HG03442 (cell line): ENCODE measurements at regions not wholly inside any gene's neighbourhood (a gene's known extent, or its start where the extent isn't known, plus 50 kb on each side); places are given as distances from the start of the nearest gene placed in this dataset.

Source experiments
- ATAC-seq: cut with Tn5 transposase; IDR thresholded peaks from one replicate; pipeline ENCODE4 v1.9.1; 2021; ENCODE audit warnings: mild to moderate bottlenecking, moderate library complexity; ENCODE audit not compliant: unreplicated experiment

DNA sequence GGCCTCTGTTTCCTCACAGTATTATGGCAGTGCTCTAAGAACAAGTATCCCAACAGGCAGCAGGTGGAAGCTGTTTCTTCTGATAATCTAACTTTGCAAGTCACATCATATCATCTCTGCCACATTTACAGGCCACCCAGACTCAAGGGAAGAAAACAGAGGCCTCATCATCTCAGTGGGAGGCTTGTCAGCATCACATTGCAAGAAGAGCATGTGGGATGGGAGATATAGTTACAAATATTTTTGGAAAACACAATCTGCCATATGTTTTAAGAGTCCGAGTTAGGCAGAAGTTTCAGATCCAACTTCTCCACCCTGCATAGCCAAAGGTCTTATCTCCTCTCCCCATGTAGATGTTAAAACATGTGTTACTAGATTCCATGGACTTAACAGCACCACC is 130.4 kb upstream of the PDE1C start:
- ATAC-seq = no peak

DNA sequence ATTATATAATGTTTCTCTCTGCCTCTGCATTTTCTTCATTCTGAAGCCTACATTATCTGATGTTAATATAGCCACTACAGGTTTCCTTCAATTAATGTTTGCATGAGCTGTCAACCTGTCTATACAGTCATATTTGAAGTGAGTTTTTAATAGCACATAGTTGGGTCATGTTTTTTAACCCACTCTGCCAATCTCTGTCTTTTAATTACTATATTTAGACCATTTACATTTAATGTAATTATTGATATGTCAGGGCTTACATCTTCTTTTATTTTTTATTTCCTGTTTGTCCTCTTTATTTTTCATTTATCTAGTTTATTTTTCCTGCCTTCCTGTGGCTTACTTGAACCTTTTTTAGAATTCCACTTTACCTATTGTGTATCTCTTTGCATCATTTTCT is 124.3 kb upstream of the PDE1C start:
- ATAC-seq = no peak

DNA sequence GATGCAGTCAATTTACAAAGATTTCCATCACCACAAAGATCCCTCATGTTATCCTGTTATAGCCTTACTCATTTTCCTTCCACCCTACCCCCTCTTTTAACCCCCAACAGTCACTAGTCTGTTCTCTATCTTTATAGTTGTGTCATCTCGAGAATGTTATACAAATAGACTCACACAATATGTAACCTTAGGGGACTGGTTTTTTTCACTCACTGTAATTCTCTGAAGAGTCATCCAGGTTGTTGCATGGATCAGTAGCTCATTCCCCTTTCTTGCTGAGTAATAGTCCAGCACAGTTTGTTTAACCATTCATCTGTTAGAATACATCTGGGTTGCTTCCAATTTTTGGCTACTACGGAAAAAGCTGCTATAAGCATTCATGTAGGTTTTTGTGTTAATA is 121.1 kb upstream of the PDE1C start:
- ATAC-seq = no peak

DNA sequence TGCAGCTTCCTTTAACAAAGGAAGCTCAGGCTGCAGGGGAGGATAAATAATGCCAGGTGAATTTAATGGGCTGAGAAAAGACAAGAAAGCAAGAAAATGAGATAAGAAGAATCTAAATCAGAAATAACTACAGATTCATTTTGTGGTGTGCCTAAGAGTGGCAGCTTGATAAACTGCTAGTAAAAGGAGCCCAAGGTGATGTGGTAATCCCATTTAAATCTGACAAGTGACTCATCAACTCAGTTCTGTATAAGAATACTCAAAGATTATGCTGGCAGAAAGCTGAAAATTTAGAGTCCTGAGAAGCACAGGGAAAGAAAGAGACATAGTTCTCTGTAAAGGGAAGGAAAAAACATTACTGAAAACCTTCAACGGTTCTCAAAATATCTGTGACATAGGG is 109.4 kb upstream of the PDE1C start:
- no peak for ATAC-seq

DNA sequence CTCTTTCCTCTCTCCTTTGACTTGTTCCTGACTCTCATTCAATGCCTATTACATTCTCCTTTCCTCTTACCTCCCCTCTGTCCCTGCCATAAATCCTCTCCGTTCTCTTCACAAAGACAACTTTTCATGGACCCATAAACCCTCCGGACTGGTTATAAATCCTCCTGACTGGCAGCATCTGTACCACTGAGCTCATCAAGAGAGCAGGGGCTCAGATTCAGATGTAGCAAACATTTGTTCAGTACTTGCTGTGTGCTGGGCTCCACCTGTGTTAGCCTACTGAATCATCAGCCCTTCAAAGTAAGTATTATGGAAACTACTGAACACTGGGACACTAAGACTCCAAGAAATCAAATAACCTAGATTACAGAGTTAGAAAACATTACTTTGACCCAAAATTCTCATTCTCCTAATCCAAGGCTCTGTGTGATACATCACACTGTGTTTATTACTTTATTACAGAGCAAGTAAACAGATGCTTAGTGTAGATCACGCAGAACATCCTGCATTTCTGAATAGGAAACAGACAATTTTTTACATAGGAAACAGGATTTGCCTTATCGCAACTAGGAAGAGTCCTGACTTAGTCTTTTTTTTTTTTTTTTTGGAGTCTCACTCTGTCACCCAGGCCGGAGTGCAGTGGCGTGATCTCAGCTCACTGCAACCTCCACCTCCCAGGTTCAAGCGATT is 108.6 kb upstream of the PDE1C start:
- ATAC-seq = no peak

DNA sequence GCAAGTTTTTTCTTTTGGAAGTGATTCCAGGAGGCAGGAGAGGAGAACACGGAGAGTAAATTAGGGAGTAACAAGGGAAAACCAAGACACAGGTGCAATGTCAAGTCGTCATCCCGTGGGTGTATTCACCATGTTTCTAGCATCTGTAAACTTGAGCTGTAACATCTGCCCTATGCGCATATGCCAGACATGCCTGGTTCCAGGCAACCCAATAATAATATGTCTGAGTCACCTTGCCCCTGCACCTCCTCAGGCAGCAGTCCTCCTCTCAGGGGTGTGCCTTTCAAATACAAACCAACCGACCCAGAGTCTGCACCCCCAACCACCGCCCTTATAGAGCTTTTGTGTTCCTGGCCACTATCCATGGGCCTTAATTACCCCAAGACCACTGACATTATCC is 107.0 kb upstream of the PDE1C start:
- no peak for ATAC-seq

DNA sequence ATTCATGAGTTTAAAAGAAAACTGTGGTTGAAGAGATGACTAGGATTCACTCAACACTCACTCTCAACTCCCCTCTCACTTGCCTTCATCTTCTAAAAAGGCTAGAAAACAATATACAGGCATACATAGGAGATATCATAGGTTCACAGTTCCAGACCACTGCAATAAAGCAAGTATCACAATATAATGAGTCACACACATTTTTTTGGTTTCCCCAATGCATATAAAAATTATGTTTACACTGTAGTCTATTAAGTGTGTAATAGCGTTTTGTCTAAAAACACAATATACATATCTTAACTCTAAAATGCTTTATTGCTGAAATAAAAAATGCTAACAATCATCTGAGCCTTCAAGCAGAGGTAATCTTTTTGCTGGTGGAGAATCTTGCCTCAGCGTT is 104.9 kb upstream of the PDE1C start:
- no peak for ATAC-seq

DNA sequence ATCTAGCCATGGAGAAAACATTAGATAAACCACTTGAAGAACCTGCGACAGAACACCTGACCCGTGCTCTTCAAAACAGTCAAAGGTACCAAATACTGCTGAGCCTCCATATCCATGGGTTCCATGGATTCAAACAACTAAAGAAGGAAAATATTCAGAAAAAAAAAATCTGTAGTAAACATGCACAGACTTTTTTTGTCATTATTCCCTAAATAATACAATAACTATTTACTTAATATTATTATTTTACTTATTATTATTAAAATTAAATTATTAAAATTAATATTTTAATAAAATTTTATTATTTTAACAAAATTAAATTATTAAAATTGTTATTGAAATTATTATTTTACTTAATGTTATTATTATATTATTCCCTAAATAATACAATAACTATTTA is 101.0 kb upstream of the PDE1C start:
- no peak for ATAC-seq

DNA sequence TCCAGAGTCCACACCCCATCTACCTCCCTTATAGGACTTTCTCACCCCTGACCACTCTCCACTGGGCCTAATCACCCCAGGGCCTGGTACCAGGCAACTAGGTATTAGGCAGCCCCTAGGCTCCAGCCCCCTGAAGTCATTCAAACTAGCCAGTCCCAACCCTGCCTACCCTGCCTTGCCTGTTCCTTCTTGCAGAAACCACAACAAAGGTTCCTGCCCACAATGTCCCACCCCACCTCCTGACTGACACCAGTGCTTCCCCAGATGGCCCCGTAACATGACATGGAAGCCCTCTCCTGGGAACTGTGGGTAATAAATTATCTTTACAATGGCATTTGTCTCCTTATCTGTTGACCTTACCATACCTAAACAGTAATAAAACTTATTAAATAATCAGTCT is 100.6 kb upstream of the PDE1C start:
- ATAC-seq = no peak

DNA sequence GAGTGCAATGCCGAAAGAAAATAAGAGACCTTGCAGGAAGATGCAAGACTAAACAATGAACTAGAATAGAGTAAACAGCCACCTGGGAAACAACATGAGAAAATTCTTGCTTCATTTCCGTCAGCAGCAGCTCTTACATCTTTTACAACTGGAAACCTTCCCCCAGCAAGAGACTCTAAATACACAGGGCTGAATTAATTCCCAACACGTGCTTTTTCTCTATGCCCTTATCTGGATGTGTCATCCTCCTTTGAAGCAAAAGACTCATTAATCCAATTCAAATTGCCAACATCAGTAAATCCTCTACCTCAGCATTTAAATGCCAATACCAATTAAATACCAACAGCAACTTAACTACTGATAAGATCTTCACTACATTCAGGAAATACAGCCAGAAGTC is 99.0 kb upstream of the PDE1C start:
- ATAC-seq = no peak

DNA sequence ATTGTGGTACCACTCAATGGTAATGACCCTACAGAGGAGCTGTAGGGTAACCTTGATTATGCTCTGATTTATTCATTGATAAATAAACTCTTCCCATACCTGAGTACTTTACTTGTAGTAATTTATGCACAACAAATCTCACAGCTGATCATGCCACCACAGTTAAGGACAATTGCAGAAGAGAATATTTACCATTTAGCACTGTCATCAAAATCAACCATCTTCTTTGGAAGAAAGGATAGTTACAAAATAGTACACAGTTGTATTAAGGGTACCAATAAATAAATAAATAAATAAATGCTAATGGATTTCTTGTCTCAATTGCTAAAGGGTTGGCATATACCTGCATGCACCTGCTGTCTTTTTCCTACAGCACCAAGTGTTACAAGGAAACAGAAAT is 97.6 kb upstream of the PDE1C start:
- ATAC-seq = no peak

DNA sequence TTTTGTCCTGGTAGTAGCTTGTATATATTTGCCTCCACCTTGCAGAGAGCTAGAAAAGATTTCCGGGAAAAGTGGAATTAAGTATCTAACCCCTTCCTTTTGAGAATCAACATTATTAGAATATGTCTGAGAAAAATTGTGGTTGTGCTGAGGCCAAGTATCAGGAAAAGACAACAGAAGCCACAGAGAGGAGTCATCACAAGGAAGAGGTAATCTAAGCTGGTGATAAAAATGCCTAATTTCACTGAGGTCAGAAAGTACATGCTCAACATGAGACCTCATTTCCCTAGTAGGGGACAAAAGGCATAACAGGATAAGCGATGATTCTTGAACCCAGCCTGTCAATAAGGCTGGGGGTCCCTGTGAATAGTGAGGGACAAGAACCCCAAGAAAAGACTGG is 97.0 kb upstream of the PDE1C start:
- no peak for ATAC-seq

DNA sequence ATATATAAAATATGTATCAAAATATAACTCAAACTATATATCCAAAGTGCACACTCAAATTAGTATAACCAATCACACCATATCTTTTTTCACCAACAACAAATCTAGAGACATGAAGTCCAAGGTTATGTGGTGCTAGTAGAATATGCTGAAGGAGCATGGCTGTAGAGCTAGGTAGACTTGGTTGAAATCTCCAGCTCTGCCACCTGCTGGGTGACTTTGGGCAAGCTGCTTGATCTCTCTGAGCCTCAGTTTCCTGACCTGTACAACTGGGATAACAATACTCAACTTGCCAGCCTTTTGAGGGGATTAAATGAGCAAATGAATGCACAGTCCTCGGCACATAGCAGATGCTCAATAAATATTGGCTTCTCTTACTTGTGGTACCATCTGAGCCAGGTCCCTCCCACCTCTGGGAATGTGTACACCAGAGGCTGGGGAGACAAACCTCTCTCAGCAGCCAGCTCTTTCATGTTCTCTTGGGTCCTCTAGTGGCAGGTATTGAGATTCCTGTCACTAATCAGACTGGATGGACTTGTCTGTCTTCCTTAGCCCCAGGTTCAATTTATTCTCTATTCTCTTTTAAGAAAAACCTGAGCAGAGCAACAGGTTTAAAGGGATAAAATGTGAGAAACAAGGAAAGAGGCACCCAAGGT is 94.3 kb upstream of the PDE1C start:
- no peak for ATAC-seq

DNA sequence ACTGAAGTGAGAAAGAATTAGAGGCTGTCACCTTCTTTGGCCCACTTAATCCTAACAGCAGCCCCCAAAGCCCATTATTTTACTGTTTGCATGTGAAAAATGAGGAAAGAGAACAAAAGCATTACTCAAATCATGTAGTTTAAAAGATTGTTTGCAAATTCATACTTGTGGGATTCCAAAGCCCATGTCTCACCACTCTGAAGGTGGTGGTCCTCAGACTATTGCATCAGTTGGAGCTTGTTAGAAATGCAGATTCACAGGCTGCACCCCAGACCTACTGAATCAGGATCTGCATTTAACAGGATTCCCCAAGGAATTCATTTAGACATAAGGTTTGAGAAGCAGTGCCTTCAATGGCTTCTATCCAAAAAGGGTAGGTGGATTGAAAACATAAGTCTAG is 93.7 kb upstream of the PDE1C start:
- ATAC-seq = no peak

DNA sequence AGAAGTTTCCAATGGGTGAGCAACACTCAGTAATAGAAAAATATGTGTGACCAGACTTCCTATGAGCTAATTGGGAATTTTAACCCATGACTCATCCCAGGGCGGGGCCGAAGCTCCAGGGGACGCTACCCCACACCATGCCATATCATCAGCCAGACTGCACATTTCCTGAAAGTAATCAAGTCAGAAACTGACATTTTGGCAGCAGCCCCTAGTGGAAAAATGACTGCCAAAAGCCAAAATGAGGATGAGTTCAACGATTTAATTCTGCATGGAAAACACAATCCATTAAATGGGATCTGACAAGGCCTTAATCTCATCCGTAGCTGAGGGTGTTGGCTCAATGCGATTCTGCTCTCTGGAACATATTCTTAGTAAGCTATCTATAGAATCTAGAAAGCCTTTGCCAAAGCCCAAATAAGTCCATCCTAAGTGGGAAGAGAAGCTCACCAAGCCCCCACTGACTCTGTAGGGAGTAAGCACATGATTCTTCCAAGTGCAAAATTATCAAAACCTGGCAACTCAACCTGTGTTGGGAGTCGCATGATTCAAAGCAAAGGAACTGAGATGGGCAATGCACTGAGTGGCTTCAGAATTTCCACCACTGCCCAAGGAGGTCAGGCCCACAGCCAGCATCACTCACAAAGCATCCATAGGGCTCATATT is 93.1 kb upstream of the PDE1C start:
- ATAC-seq = no peak

DNA sequence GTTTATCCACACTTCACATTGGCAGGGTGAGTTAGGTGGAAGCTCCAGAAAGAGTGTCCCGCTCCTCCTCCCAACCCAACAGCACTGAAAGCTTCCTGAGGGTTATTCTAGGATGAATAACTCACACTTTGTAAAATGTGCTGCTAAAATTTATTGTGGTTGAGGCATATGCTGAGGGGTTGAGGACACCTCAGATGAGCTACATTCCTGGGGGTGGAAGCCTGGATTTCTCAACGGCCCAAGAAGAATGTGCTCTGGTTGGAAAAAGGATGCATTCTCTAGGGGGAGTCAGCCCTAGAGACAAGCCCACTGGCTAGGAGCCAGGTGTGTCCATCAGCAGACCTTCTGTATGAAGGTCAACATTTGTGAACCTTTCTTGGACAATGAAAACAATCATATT is 91.5 kb upstream of the PDE1C start:
- no peak for ATAC-seq

DNA sequence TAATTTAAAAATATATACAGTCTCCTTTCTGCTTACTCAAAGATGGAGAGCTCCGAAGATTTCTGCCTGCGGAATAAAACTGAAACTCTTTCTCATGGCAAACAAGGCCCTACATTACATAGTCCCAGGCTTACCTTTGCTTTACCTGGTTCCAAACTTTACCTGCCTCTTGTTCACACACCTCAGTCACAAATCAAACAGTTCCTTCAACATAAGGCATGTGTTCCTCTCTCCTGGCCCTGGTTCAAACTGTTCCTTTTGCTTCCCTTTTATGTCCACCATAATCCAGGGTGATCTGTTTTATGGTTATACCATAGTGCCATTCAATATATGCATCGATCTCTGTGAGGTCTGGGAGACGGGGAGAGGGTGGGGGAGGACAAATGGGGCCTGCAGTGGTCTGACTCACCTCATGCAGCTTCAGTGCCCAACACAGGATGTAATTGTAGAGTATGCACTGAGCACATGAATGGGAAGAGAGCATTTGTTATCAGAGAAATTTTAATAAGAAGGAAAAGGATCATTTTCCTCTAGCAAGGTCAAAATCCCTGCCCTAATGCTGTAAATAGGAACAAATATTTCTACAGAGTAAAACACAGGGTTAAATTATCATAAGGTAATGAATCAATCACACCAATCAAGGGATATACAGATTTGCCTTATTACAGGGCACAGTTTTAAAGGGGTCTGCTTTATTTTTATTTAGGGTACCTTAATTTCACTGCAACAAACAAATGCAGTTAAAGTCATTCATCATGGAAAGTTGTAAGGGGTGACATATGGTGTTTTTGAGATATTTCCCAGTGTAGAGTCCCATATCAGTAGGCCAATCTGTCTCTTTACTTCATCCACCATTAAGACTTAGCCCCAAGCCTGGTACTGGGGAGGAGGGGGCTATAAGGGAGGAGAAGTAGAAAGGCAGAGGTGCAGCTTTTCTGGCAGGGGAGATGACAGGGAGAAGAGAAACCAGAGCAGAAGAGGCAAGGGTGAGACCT is 88.8 kb upstream of the PDE1C start:
- ATAC-seq = no peak

DNA sequence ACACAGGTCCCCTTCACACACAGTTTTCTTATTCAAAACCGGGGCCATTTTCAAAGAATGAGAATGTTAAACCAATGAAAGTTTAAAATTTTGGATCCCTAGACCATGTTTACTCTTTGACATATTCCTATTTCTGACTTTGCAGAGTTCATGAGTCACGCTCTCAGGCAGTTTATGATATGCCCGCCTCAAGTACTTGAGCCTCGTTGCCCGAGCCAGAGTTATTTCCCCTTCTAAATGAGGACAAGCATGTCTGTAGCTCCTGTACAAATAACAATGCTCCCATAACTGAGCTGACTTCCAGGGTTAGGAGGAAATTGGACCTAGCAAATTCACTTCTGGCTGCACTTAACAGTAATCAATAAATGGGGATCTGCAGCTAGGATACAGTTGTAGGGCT is 87.9 kb upstream of the PDE1C start:
- ATAC-seq = no peak

DNA sequence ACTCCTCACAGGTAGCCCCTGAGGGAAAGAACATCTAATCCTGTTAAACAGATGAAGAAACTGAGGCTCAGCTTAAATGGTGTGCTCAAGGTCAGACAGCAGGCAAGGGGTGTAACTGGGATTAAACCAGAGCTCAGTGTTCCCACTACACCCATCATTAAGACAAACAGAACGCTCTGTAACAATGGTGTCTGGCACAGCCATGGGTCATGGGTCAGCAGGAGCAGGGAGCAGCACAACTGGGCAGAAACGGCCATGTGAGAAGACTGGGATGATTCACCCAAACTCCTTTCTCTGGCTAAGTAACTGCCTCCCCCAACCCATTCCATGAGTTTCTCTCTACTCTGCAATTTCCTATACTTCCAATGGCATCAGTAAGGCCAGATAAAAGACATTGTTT is 85.5 kb upstream of the PDE1C start:
- ATAC-seq = no peak

DNA sequence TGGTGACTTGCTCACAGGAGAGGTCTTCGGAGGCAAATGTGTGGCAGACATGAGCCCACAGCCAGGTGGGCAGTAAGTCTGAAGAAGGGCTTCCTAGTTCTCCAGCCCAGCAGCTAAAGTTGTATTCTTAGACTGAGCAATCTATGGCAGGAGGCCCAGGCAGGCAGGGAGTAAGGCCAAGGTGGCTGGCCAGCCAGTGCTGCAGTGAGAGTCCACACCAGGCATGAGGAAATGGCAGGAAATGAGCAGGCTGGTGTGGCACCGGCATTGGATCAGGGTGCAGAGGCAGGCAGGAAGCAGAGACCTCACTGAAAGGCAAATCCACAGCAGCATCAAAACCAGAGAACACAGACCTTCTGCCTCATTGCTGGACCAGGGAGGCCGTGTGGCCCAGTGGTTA is 84.6 kb upstream of the PDE1C start:
- no peak for ATAC-seq

DNA sequence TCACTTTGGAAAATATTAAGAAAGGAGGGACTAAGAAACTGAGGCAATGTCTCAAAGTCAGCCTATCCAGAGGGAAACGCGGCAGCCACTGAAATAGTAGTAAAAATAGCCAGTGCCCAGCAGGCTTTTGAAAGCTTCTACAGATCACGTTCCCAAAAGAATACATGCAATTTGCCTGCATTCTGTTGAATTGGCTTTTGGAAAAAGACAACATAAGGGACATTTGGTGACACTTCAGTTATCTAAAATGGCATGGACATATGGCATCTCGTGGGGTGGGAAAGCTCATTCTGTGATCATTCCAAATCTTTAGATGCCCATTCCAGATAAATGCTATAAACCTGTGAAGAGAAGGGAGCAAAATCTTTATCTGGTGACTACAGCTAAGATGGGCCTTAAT is 82.8 kb upstream of the PDE1C start:
- no peak for ATAC-seq
